GM19328 (cell line): ENCODE measurements at regions not wholly inside any gene's neighbourhood (a gene's known extent, or its start where the extent isn't known, plus 50 kb on each side); places are given as distances from the start of the nearest gene placed in this dataset.
"Not testable (repeated sequence)": the region's sequence is repeated elsewhere in the genome, so short reads cannot be mapped to it uniquely, and the experiment has no call there.

Source experiments
- ATAC-seq: cut with Tn5 transposase; IDR thresholded peaks from one replicate; pipeline ENCODE4 v1.9.1; 2021; ENCODE audit warnings: mild to moderate bottlenecking, moderate library complexity; ENCODE audit not compliant: unreplicated experiment

GRCh38 chr13:97774391-97775100, 178.9 kb upstream of the IPO5 start:
- ATAC-seq = not testable (repeated sequence)

GRCh38 chr13:97780486-97780885, 173.0 kb upstream of the IPO5 start:
- no peak for ATAC-seq

GRCh38 chr13:97781891-97782305, 171.6 kb upstream of the IPO5 start:
- no peak for ATAC-seq

DNA sequence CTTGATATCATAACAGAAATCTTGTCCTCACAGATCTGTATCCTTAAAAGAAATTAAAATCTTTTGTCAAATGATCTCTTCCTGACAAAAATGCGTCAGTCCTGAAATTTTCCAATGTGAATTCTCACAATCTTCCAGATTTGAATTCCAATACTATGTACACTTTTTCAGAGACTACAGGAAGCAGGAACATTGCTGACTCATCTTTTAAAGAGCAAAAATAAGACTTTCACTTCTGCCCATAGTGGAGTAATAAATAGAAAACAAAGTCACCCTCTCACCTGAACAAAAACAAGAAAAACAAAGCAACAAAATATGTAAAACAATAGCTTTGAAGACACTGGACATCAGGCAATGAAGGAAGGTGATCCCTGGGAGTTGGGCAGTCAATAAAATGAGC, 167.0 kb upstream of the IPO5 start:
- ATAC-seq = no peak

- no peak for ATAC-seq
Observed at GRCh38 chr13:97797553-97797952, 155.9 kb upstream of the IPO5 start.

DNA sequence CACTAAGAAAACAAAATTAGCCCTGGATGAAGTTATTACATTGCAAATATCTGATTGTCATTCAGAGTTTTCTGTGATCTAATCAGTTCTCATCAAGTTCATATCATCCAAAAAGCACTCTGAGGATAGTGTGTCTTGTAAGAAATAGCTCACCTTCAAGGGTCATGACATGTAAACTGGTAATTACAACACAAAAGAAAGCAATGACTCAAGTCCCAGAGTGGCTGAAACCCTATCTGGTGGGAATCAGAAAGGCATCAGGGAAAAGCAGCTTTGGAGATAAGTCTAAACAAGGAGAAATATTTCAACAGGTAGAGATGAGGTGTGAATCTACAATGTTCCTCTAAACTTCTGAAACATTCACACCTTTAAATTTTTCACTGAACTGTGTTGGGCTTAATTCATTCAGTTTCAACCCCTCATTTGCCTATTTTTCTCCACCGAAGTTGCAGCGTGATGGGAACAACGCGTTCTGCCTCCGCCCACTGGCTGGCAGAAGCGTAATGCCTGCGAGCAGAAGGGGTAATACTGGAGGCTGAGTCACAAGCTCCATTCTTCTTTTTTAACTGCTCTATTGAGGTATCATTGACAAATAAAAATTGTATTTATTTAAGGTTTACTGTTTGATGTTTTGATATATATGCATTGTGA, 155.2 kb upstream of the IPO5 start:
- no peak for ATAC-seq

DNA sequence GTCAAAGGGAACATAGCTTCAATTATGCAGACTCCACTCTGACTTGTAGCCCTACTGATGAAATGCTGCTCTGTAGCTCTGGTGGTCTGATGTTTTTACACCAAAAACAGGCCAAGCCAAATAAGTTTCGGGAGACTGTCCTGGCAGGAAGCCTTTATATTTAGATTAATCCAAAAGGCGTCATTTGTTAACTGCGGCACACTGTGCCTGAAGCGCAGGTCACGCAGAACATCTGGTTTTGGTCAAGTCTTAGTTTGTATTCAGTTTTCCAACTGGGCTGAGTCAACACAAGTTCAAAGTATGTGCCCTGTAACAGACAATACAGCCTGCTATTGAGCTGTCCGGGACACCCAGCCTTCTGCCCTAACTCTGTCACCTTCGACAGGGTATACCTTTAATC, 154.6 kb upstream of the IPO5 start:
- ATAC-seq = no peak

- no peak for ATAC-seq
Observed at GRCh38 chr13:97802213-97802612, 151.3 kb upstream of the IPO5 start.

GRCh38 chr13:97809576-97809975, 143.9 kb upstream of the IPO5 start:
- ATAC-seq = no peak

- no peak for ATAC-seq
Observed at GRCh38 chr13:97810152-97810551, 143.3 kb upstream of the IPO5 start.

DNA sequence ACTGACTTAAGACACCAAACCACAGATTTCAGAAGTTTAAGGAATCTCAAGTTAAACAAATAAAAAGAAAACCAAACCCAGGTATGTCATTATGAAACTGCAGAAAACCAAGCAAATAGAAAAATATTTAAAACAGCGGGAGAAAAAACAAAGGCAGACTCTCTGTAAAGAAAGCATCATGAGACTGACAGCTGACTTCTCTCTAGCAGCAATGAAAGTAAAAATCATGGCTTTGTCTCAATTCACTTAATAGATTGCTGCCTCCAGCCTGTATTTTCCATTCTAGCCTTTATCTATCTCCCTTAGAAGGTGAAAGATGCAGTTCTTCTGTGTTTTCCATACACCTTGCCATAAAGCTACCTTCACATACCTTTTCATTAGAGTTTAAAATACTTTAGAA, 131.1 kb upstream of the IPO5 start:
- no peak for ATAC-seq

- ATAC-seq = no peak
Observed at GRCh38 chr13:97826421-97827012, 127.0 kb upstream of the IPO5 start.

- ATAC-seq = no peak
Observed at GRCh38 chr13:97834250-97834649, 119.2 kb upstream of the IPO5 start.

GRCh38 chr13:97843189-97843588, 110.3 kb upstream of the IPO5 start:
- ATAC-seq = no peak

GRCh38 chr13:97844151-97844550, 109.3 kb upstream of the IPO5 start:
- ATAC-seq = no peak

- no peak for ATAC-seq
Observed at GRCh38 chr13:97848886-97849285, 104.6 kb upstream of the IPO5 start.

- peak; percentile 87 for ATAC-seq
Observed at GRCh38 chr13:97849305-97849704, 104.2 kb upstream of the IPO5 start.

DNA sequence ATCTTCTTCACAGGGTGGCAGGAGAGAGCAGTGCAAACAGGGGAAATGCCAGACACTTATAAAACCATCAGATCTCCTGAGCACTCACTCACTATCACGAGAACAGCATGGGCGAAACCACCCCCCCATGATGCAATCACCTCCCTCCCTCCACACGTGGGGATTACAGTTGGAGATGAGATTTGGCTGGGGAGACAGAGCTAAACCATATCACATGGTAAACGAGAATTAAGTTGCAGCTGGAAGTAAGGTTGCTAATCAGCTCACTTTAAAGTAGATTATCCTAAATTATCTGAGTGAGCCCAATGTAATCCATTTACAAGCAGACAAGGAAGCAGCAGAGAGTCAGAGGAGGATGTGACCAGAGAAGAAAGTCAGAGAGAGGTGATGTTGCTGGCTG, 102.2 kb upstream of the IPO5 start:
- no peak for ATAC-seq

DNA sequence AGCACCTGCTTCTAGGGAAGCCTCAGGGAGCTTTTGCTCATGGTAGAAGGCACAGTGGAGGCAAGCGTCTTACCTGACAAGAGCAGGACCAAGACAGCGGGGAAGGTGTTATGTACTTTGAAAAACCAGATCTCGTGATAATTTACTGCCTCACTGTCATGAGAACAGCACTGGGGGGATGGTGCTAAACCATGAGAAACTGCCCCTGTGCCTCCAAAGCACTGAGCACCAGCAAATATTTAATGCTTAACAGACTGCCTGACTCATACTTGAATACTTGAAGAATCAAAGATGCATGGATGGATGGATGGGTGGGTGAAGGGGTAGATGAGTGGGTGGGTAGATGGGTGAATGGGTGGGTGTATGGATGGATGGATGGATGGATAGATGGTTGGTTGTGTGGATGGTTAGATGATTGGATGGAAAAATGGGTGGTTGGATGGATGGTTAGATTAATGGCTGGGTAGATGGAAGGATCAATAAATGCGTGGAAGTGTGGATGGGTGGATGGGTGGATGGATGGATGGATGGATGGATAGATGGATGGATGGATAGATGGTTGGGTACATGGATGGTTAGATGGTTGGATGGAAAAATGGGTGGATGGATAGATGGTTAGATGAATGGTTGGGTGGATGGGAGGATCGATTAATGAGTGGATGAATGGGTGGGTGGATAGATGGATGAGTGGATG, 101.1 kb upstream of the IPO5 start:
- no peak for ATAC-seq

GRCh38 chr13:97853550-97853949, 99.9 kb upstream of the IPO5 start:
- no peak for ATAC-seq

DNA sequence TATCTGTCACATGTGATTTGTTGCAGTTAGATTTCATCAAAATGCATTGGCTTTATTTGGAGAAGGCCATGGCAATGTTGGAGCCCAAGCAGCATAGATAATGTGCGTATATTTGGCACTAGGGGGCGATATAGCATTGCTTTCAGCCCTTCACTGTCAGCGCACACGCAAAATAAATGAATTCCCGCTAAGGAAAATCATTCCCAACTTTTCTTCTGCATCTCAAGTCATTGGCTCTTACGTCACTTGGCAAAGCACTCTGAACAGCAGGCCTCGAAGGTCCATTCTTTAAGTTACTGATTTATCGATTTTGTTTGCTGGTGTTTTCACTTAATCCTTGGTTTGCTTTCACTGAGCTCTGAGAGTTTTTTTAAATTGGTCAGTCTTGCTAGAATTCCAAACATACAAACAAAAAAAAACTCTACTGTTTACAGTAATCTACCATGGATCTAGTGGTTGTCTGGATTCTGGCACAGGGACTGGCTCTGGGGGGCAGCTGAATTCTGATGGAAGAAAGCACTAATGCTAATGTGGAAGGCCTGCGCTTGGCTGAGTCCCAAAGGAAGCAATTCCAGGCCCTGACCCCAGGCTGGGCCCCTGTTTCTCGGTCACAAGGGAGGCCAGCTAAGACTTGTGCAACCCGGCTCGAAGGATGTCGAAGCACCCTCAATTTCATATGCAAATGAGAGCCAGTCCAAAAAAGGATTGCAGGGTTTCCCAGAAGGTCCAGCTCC, 97.7 kb upstream of the IPO5 start:
- ATAC-seq = no peak
